Chondrocyte (in vitro differentiated cells): ENCODE measurements at regions not wholly inside any gene's neighbourhood (a gene's known extent, or its start where the extent isn't known, plus 50 kb on each side); places are given as distances from the start of the nearest gene placed in this dataset.

ENCODE experiments used
- DNase-seq: peaks from one replicate; pipeline ENCODE4 v3.0.0; 2021; ENCODE audit warnings: mixed read lengths, low spot score
- H3K27ac Mint-ChIP-seq: one replicate; pipeline ENCODE4 v1.8.0; 2021; ENCODE audit warnings: mild to moderate bottlenecking, moderate library complexity, mixed read lengths; ENCODE audit not compliant: unreplicated experiment
- H3K27me3 Mint-ChIP-seq: 2 replicates; pipeline ENCODE4 v1.8.0; 2021; ENCODE audit warnings: low read depth, mixed read lengths
- H3K36me3 Mint-ChIP-seq: 2 replicates; pipeline ENCODE4 v1.8.0; 2021; ENCODE audit warnings: low read depth, mixed read lengths
- H3K4me1 Mint-ChIP-seq: 2 replicates; pipeline ENCODE4 v1.8.0; 2021; ENCODE audit warnings: low read depth, mild to moderate bottlenecking, mixed read lengths
- H3K4me3 Mint-ChIP-seq: one replicate; pipeline ENCODE4 v1.8.0; 2021; ENCODE audit warnings: mild to moderate bottlenecking, moderate library complexity, mixed read lengths; ENCODE audit not compliant: unreplicated experiment
- H3K9me3 Mint-ChIP-seq: 2 replicates; pipeline ENCODE4 v1.8.0; 2021; ENCODE audit warnings: low read depth, mixed read lengths
- CTCF ChIP-seq: fragments of 200-600 bp; sonication (generic); IDR thresholded peaks from 2 replicates; pipeline ENCODE4 v1.5.0; 2021; ENCODE audit warnings: antibody characterized with exemption, mild to moderate bottlenecking, moderate library complexity

- Mint-ChIP-seq H3K27me3 (no peaks in the 10 kb centered on the region), H3K4me3 (no peak overlapping the region), H3K9me3 (peaks cover 11% of the 10 kb centered on the region), H3K4me1 (peaks cover 8% of the 10 kb centered on the region), H3K36me3 (no peaks in the 10 kb centered on the region), H3K27ac (no peak overlapping the region)
- no peak for DNase-seq
- TF ChIP-seq CTCF: no peak
Measured at GRCh38 chr7:68009716-68010115, 1013.1 kb downstream of the TYW1 start.

DNA sequence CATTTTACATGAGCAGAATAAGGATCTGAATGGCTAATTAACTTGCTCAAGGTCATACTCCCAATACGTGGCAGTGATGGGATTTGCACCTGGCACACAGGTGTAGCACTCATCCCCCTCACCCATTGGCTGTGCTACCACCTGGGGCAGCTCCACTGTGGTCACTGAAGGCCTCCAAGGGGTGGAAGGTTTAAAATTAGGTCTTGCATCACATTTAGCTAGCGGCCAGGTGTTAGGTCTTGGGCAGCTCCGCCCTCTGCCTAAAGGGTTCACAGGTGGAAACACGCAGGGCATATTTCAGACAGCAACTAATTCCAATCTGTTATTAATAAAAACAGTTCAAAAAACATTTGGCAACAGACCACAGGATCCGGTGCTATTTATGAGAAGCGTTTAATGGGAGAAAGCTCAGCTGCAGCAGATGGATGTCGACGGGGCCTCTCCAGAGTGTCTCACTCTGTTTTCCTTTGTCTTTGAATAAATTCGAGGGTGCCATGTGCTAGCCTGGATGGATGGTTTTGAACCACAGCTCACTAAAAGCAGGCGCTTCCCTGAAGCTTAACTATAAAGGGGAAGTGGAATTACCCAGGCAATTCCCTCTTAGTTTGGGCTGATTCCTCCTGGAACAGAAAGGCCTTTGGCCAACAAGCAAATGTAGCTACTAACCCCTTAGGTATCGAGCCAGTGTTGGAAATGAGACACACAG, 1017.6 kb downstream of the TYW1 start:
- no peaks in the 10 kb centered on the region for H3K36me3 Mint-ChIP-seq
- H3K4me3 Mint-ChIP-seq: no peak overlapping the region
- peaks cover 8% of the 10 kb centered on the region for H3K4me1 Mint-ChIP-seq
- peaks cover 7% of the 10 kb centered on the region for H3K9me3 Mint-ChIP-seq
- H3K27ac Mint-ChIP-seq: no peak overlapping the region
- H3K27me3 Mint-ChIP-seq: peaks cover 4% of the 10 kb centered on the region
- DNase-seq: no peak
- TF ChIP-seq CTCF: no peak

DNA sequence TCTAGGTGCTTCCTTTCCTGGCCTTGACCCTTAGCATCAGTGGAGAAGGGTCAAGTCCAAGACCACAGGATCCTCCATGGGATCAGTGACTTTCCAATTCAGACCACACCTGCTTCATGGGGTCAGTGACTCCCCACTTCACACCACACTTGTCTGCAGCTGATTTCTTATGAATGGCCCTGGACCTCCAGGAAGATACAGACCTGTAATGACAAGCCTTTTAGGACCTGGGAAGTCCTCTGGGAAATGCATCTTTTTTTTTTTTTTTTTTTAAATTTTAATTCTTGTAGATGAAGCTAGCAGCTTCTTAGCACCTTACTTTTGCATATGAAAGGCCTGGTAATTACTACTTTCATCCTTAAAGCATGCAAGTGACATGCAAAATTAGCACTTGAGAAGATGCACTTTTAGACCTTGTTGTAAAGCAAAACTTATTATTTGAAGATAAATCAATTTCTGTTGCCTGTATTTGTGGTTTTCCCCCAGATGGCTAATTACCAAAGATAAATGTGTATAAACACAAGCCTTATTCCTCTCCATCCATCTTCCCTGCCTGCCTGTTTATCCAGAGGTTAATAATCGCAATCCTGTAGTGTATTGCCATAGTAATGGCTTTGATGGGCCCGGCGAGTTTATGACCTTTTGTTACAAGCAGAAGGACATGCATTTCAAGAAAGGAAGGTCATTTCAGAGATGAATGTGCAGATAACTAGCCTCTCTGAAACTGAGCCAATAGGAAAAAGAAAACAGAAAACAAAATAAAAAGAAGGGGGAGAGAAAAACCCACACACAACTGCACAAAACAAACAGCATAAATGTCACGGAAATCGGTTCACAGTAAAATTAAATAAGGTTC, 1018.7 kb downstream of the TYW1 start:
- H3K27me3 Mint-ChIP-seq: peaks cover 4% of the 10 kb centered on the region
- H3K4me3 Mint-ChIP-seq: no peak overlapping the region
- no peak overlapping the region for H3K27ac Mint-ChIP-seq
- DNase-seq: no peak
- no peaks in the 10 kb centered on the region for H3K4me1 Mint-ChIP-seq
- H3K36me3 Mint-ChIP-seq: no peaks in the 10 kb centered on the region
- TF ChIP-seq CTCF: no peak
- H3K9me3 Mint-ChIP-seq: peaks cover 7% of the 10 kb centered on the region

DNA sequence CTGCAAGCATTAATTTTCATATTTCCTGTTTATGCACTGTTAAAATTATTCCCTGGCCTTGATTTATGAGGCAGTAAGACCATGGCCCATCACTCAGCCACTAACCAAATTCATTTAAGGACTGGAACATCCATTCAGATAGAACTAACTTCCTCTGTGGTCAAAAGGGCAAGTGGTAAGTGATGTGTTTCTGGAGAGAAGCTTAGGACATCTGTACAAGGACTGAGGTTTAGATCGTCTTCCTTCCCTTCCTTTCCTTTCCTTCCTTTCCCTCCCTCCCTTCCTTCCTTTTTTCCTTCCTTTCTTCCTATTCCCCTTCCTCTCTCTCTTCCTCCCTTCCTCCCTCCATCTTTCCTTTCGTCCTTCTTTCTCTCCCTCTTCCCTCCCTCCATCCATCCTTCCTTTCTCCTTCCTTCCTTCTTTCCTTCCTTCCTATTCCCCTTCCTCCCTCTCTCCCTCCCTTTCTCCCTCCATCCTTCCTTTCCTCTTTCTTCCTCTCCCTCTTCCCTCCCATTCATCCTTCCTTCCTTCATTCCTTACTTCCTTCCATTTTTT, 1019.4 kb downstream of the TYW1 start:
- TF ChIP-seq CTCF: no peak
- Mint-ChIP-seq H3K27me3 (peaks cover 4% of the 10 kb centered on the region), H3K4me1 (no peaks in the 10 kb centered on the region), H3K4me3 (no peak overlapping the region), H3K9me3 (peaks cover 7% of the 10 kb centered on the region), H3K27ac (no peak overlapping the region), H3K36me3 (no peaks in the 10 kb centered on the region)
- DNase-seq: no peak

DNA sequence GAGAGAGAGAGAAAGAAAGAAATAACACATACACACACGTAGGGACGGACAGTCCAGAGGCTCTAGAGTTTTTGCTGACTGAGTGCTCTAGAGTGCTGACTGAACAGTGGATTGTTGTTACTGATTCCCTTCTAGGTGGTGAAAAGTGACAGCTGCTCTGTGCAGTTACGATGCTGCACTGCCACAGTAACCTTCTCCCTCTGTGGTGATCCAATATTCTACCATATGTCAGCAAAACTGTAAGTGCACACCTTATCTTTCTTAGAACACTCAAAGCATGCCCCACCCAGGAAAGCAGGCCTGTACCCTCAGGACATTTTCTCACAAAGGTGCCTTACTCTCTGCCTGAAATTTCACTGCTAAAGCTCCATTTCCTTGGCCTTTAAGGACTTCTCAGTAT, 1023.5 kb downstream of the TYW1 start:
- Mint-ChIP-seq H3K27me3 (peaks cover 4% of the 10 kb centered on the region), H3K4me1 (no peaks in the 10 kb centered on the region), H3K36me3 (no peaks in the 10 kb centered on the region), H3K27ac (no peak overlapping the region), H3K4me3 (no peak overlapping the region), H3K9me3 (no peaks in the 10 kb centered on the region)
- no peak for TF ChIP-seq CTCF
- DNase-seq: no peak
